ENCODE measurements at regions not wholly inside any gene's neighbourhood (a gene's known extent, or its start where the extent isn't known, plus 50 kb on each side); places are given as distances from the start of the nearest gene placed in this dataset.

DNA sequence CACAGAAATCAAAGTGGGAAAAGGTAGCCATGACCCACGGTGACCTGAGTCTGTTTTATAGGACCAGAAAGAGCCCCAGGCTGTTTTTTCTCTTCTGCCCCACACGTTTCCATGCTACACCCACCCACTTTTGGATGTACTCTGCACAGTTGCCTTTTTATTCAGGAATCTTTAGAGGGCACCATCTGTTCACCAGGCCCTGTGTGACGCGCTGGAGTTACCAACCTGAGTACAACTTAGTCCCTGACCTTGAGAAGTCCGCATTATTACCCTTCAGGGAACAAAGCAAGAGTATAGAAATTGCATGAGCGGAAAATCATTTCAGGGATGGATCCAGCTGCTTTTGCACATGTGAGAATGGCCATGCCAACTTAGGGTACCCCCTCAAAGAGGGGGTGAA lies 207.8 kb upstream of the GATB start:
- Histone ChIP-seq H2AFZ (ENCODE audit: control insufficient read depth, low read depth, low read length) (no peak overlapping the region), H3K9ac (ENCODE audit: control insufficient read depth, insufficient read depth, low read length) (no peak overlapping the region), H3K27me3 (replicated peaks in 1 of 2; ENCODE audit: control insufficient read depth in 2 of 2, insufficient read depth in 2 of 2, low read length in 1 of 2) (no peaks in the 10 kb centered on the region), H3K4me1 (ENCODE audit: control insufficient read depth, insufficient read depth, low read length) (no peaks in the 10 kb centered on the region), H3K79me2 (ENCODE audit: control insufficient read depth, insufficient read depth, low read length) (no peaks in the 10 kb centered on the region), H3K9me3 (replicated peaks; ENCODE audit: control insufficient read depth, insufficient read depth, low read length) (no peaks in the 10 kb centered on the region; the same call in 2 of the 3 replicates), H4K20me1 (ENCODE audit: control insufficient read depth, insufficient read depth) (no peaks in the 10 kb centered on the region), H3K4me3 (no peak overlapping the region), H3K4me2 (ENCODE audit: control insufficient read depth, insufficient read depth) (no peak overlapping the region), H3K36me3 (ENCODE audit: control insufficient read depth in 2 of 2, insufficient read depth in 2 of 2, low read length in 1 of 2) (no peaks in the 10 kb centered on the region), H3K27ac (ENCODE audit: control insufficient read depth, insufficient read depth) (no peak overlapping the region)
- intact Hi-C loops (cut with micrococcal nuclease; ENCODE audit: unreplicated experiment) = no loop called here
- WGBS (ENCODE audit: insufficient coverage, insufficient replicate concordance, low lambda C conversion rate, missing lambda C conversion rate) = 30% methylated on average over 6 of the region's 6 CpGs
- DNase-seq (ENCODE audit: low read depth, low spot score) (no peak), FAIRE-seq (no peak), ATAC-seq (no peak)
- TF ChIP-seq MAX (IDR thresholded peaks at IDR 0.05; ENCODE audit: low read depth, low read length) (no peak), STAT1 (conservative IDR thresholded peaks at IDR 0.05) (no peak), HDAC2 (IDR thresholded peaks at IDR 0.05) (no peak), RAD21 (IDR thresholded peaks at IDR 0.05; ENCODE audit: insufficient read depth, low read depth, low read length) (no peak), ZSCAN29 (IDR thresholded peaks at IDR 0.05) (no peak), IKZF1 (conservative IDR thresholded peaks at IDR 0.05) (no peak), NFXL1 (IDR thresholded peaks at IDR 0.05; ENCODE audit: borderline replicate concordance) (no peak), USF1 (IDR thresholded peaks at IDR 0.05; ENCODE audit: borderline replicate concordance, extremely low read length, insufficient read depth, low read depth, low read length) (no peak), CREM (IDR thresholded peaks at IDR 0.05; ENCODE audit: low read depth) (no peak), E2F8 (IDR thresholded peaks at IDR 0.05; ENCODE audit: low read depth, partially characterized antibody) (no peak), SREBF1 (IDR thresholded peaks at IDR 0.05; ENCODE audit: low read length) (no peak), SMC3 (IDR thresholded peaks at IDR 0.05; ENCODE audit: borderline replicate concordance, low read length) (no peak), TCF12 (IDR thresholded peaks at IDR 0.05; ENCODE audit: low read depth, low read length) (no peak), CEBPB (IDR thresholded peaks at IDR 0.05; ENCODE audit: borderline replicate concordance in 1 of 2, low read depth in 2 of 2, low read length in 2 of 2) (no peak)
- TF ChIP-seq, protein P1, sequence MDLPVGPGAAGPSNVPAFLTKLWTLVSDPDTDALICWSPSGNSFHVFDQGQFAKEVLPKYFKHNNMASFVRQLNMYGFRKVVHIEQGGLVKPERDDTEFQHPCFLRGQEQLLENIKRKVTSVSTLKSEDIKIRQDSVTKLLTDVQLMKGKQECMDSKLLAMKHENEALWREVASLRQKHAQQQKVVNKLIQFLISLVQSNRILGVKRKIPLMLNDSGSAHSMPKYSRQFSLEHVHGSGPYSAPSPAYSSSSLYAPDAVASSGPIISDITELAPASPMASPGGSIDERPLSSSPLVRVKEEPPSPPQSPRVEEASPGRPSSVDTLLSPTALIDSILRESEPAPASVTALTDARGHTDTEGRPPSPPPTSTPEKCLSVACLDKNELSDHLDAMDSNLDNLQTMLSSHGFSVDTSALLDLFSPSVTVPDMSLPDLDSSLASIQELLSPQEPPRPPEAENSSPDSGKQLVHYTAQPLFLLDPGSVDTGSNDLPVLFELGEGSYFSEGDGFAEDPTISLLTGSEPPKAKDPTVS (IDR thresholded peaks at IDR 0.05; ENCODE audit: low read depth, low read length) = no peak
- ChIA-PET SMC1A (ENCODE audit: uncharacterized antibody, unreplicated experiment) (no interaction called here), CTCF (no interaction called here), POLR2A (no interaction called here), RAD21 (ENCODE audit: unreplicated experiment) (interaction anchor here (0.7 kb wide), 1 partner anchor 642 kb away, joined by 3 read pairs; no protein-coding TSS in a partner anchor)
- in situ Hi-C loops (cut with MboI) = no loop called here
- no TSS peak for BruUV-seq (replicated peaks)

Measured in GM12878 (cell line).